ENCODE measurements at regions not wholly inside any gene's neighbourhood (a gene's known extent, or its start where the extent isn't known, plus 50 kb on each side); places are given as distances from the start of the nearest gene placed in this dataset.

DNA sequence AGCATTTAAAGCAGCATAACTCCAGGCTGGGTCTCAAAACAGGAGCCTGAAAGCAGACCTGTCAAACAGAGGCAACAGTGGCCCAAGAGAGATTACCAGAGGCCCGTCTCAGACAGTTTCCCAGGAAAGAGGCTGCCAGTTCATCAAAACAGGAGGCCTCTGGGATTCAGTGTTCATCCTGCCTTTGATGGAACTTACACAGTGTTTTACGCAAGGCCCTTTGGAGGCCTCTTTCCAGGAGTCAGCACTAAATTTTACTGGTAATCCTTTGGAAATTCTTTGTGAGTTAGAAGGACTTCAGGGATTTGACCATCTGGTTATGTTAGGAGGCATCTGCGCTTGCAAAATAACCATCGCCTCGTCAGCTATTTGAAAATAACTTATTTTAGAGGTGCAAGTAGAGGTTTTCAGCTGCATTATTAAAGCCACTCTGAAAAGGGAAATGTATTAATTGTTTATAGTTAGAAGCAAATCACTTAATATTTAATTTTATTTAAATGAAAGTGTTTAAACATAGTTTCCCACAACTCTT is 501.2 kb upstream of the COBL start:
- TF ChIP-seq, protein P1, sequence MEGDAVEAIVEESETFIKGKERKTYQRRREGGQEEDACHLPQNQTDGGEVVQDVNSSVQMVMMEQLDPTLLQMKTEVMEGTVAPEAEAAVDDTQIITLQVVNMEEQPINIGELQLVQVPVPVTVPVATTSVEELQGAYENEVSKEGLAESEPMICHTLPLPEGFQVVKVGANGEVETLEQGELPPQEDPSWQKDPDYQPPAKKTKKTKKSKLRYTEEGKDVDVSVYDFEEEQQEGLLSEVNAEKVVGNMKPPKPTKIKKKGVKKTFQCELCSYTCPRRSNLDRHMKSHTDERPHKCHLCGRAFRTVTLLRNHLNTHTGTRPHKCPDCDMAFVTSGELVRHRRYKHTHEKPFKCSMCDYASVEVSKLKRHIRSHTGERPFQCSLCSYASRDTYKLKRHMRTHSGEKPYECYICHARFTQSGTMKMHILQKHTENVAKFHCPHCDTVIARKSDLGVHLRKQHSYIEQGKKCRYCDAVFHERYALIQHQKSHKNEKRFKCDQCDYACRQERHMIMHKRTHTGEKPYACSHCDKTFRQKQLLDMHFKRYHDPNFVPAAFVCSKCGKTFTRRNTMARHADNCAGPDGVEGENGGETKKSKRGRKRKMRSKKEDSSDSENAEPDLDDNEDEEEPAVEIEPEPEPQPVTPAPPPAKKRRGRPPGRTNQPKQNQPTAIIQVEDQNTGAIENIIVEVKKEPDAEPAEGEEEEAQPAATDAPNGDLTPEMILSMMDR (IDR thresholded peaks at IDR 0.05), result no peak
- no peak for TF ChIP-seq POLR2A (IDR thresholded peaks at IDR 0.05)
- TF ChIP-seq POLR2AphosphoS5 (IDR thresholded peaks at IDR 0.05), result no peak
- no peak for TF ChIP-seq EP300 (IDR thresholded peaks at IDR 0.05; ENCODE audit: low read depth)
